ENCODE measurements at regions not wholly inside any gene's neighbourhood (a gene's known extent, or its start where the extent isn't known, plus 50 kb on each side); places are given as distances from the start of the nearest gene placed in this dataset.

GRCh38 chrX:6959006-6959405 lies 188.5 kb upstream of the STS start:
- no peak overlapping the region for H3K27ac ChIP-seq (ENCODE audit: insufficient read depth, low read length)
- no peak for DNase-seq (ENCODE audit: low read depth in 2 of 2)
- H3K79me2 ChIP-seq (ENCODE audit: control insufficient read depth, insufficient read depth, low read length), result no peaks in the 10 kb centered on the region
- no peaks in the 10 kb centered on the region for H4K20me1 ChIP-seq (ENCODE audit: control insufficient read depth, extremely low read depth, insufficient read depth, low read length)
- TF ChIP-seq, protein P1, sequence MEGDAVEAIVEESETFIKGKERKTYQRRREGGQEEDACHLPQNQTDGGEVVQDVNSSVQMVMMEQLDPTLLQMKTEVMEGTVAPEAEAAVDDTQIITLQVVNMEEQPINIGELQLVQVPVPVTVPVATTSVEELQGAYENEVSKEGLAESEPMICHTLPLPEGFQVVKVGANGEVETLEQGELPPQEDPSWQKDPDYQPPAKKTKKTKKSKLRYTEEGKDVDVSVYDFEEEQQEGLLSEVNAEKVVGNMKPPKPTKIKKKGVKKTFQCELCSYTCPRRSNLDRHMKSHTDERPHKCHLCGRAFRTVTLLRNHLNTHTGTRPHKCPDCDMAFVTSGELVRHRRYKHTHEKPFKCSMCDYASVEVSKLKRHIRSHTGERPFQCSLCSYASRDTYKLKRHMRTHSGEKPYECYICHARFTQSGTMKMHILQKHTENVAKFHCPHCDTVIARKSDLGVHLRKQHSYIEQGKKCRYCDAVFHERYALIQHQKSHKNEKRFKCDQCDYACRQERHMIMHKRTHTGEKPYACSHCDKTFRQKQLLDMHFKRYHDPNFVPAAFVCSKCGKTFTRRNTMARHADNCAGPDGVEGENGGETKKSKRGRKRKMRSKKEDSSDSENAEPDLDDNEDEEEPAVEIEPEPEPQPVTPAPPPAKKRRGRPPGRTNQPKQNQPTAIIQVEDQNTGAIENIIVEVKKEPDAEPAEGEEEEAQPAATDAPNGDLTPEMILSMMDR (conservative IDR thresholded peaks at IDR 0.05 in 1 of 2, IDR thresholded peaks at IDR 0.05 in 1 of 2; ENCODE audit: low read depth in 1 of 2, low read length in 2 of 2), result no peak
- no peak for TF ChIP-seq EZH2 (IDR thresholded peaks at IDR 0.05; ENCODE audit: low read length, missing control alignments)
- no peaks in the 10 kb centered on the region for H3K9me3 ChIP-seq (ENCODE audit: control insufficient read depth, insufficient read depth, low read depth, low read length)
- no peaks in the 10 kb centered on the region for H3K27me3 ChIP-seq (ENCODE audit: control insufficient read depth, insufficient read depth, low read length)
- no peak overlapping the region for H2AFZ ChIP-seq (ENCODE audit: low read length)
- no peak overlapping the region for H3K4me2 ChIP-seq (ENCODE audit: extremely low read depth, insufficient read depth, low read length)
- H3K36me3 ChIP-seq (ENCODE audit: control insufficient read depth, insufficient read depth, low read length), result no peaks in the 10 kb centered on the region
- H3K4me1 ChIP-seq (ENCODE audit: control insufficient read depth, extremely low read depth, insufficient read depth, low read length), result no peaks in the 10 kb centered on the region
- H3K9ac ChIP-seq (ENCODE audit: insufficient read depth, low read length), result no peak overlapping the region
- H3K4me3 ChIP-seq (replicated peaks in 1 of 4; ENCODE audit: control extremely low read depth in 1 of 4, insufficient read depth in 1 of 4, low read depth in 3 of 4, low read length in 4 of 4), result no peak overlapping the region

DNA sequence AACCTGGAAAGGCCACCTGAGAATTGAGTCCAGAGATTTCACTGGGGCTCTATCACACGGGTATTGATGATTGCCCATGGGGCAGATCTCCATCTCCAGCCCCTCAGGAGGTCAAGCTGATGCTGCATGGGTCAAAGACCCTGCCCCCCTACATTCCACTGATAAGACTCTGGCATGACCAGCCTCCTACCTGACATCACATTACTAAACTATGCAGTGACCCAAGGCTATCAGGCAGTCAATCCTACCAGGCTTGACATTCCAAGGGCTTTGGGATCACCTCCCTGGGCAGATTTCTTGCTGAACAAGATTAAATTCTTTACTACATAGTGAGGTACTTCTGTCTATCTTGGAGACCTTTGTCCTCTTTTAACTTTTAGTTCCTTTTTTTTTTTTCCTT lies 192.7 kb upstream of the STS start:
- no peak overlapping the region for H3K9ac ChIP-seq (ENCODE audit: insufficient read depth, low read length)
- TF ChIP-seq EZH2 (IDR thresholded peaks at IDR 0.05; ENCODE audit: low read length, missing control alignments), result no peak
- TF ChIP-seq, protein P1 (conservative IDR thresholded peaks at IDR 0.05 in 1 of 2, IDR thresholded peaks at IDR 0.05 in 1 of 2; ENCODE audit: low read depth in 1 of 2, low read length in 2 of 2), result no peak
- no peaks in the 10 kb centered on the region for H4K20me1 ChIP-seq (ENCODE audit: control insufficient read depth, extremely low read depth, insufficient read depth, low read length)
- H3K27ac ChIP-seq (ENCODE audit: insufficient read depth, low read length), result no peak overlapping the region
- H3K4me3 ChIP-seq (replicated peaks in 1 of 4; ENCODE audit: control extremely low read depth in 1 of 4, insufficient read depth in 1 of 4, low read depth in 3 of 4, low read length in 4 of 4), result no peak overlapping the region
- H3K4me2 ChIP-seq (ENCODE audit: extremely low read depth, insufficient read depth, low read length), result no peak overlapping the region
- H3K9me3 ChIP-seq (ENCODE audit: control insufficient read depth, insufficient read depth, low read depth, low read length), result no peaks in the 10 kb centered on the region
- no peaks in the 10 kb centered on the region for H3K79me2 ChIP-seq (ENCODE audit: control insufficient read depth, insufficient read depth, low read length)
- no peaks in the 10 kb centered on the region for H3K36me3 ChIP-seq (ENCODE audit: control insufficient read depth, insufficient read depth, low read length)
- no peak for DNase-seq (ENCODE audit: low read depth in 2 of 2)
- H3K4me1 ChIP-seq (ENCODE audit: control insufficient read depth, extremely low read depth, insufficient read depth, low read length), result no peaks in the 10 kb centered on the region
- no peaks in the 10 kb centered on the region for H3K27me3 ChIP-seq (ENCODE audit: control insufficient read depth, insufficient read depth, low read length)
- no peak overlapping the region for H2AFZ ChIP-seq (ENCODE audit: low read length)

DNA sequence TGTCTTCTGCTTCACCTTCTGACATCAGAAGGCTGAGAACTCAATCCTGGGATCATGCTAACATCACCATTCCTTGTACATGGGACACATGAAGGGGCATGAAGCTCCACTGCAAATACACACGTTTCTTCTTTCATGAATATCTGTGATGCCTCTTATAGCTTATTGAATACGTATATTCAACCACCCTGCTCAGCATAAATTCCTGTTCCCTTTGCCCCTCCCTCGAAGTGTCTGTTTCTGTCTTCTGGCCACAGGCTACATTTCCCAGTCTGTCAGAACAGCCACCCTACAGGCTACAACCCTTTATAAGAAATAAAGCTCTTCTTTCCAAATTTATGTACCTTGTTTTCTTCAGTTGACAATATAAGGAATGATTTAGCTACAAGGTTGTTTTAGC lies 201.3 kb upstream of the STS start:
- no peak overlapping the region for H3K4me3 ChIP-seq (replicated peaks in 1 of 4; ENCODE audit: control extremely low read depth in 1 of 4, insufficient read depth in 1 of 4, low read depth in 3 of 4, low read length in 4 of 4)
- H3K4me1 ChIP-seq (ENCODE audit: control insufficient read depth, extremely low read depth, insufficient read depth, low read length), result no peaks in the 10 kb centered on the region
- no peaks in the 10 kb centered on the region for H3K27me3 ChIP-seq (ENCODE audit: control insufficient read depth, insufficient read depth, low read length)
- H3K9me3 ChIP-seq (ENCODE audit: control insufficient read depth, insufficient read depth, low read depth, low read length), result no peaks in the 10 kb centered on the region
- H3K4me2 ChIP-seq (ENCODE audit: extremely low read depth, insufficient read depth, low read length), result no peak overlapping the region
- H3K9ac ChIP-seq (ENCODE audit: insufficient read depth, low read length), result no peak overlapping the region
- no peaks in the 10 kb centered on the region for H4K20me1 ChIP-seq (ENCODE audit: control insufficient read depth, extremely low read depth, insufficient read depth, low read length)
- H3K36me3 ChIP-seq (ENCODE audit: control insufficient read depth, insufficient read depth, low read length), result no peaks in the 10 kb centered on the region
- no peaks in the 10 kb centered on the region for H3K79me2 ChIP-seq (ENCODE audit: control insufficient read depth, insufficient read depth, low read length)
- H3K27ac ChIP-seq (ENCODE audit: insufficient read depth, low read length), result no peak overlapping the region
- H2AFZ ChIP-seq (ENCODE audit: low read length), result no peak overlapping the region
- TF ChIP-seq, protein P1 (conservative IDR thresholded peaks at IDR 0.05 in 1 of 2, IDR thresholded peaks at IDR 0.05 in 1 of 2; ENCODE audit: low read depth in 1 of 2, low read length in 2 of 2), result no peak
- no peak for TF ChIP-seq EZH2 (IDR thresholded peaks at IDR 0.05; ENCODE audit: low read length, missing control alignments)
- no peak for DNase-seq (ENCODE audit: low read depth in 2 of 2)

Measured in fibroblast of lung (primary cell).